GM23338 (cell line): ENCODE measurements at regions not wholly inside any gene's neighbourhood (a gene's known extent, or its start where the extent isn't known, plus 50 kb on each side); places are given as distances from the start of the nearest gene placed in this dataset.

Source experiments
- CREB1 ChIP-seq: fragments of 250-450 bp; sonication (Bioruptor Pico); IDR thresholded peaks from 2 replicates; pipeline ENCODE4 v1.5.0; 2020; ENCODE audit warnings: low read depth, mild to moderate bottlenecking, moderate library complexity
- EZH2 ChIP-seq: fragments of 200-600 bp; sonication (generic); IDR thresholded peaks from one replicate; pipeline ENCODE4 v1.8.0; 2017; ENCODE audit warnings: antibody characterized with exemption, mild to moderate bottlenecking, low read depth; ENCODE audit not compliant: unreplicated experiment
- EZH2phosphoT487 ChIP-seq: fragments of 200-600 bp; sonication (generic); IDR thresholded peaks from one replicate; pipeline ENCODE4 v1.8.1; 2018; ENCODE audit warnings: antibody characterized with exemption; ENCODE audit not compliant: unreplicated experiment
- JUNB ChIP-seq: IDR thresholded peaks from one replicate; pipeline ENCODE4 v1.6.1; 2016; ENCODE audit warnings: antibody characterized with exemption; ENCODE audit not compliant: unreplicated experiment
- NANOG ChIP-seq: IDR thresholded peaks from 2 replicates; pipeline ENCODE4 v1.6.1; 2016; ENCODE audit warnings: antibody characterized with exemption, borderline replicate concordance
- POLR2AphosphoS5 ChIP-seq: IDR thresholded peaks from 2 replicates; pipeline ENCODE4 v1.6.1; 2016; ENCODE audit warnings: antibody characterized with exemption, low read depth
- REST ChIP-seq: IDR thresholded peaks from one replicate; pipeline ENCODE4 v1.6.1; 2018; ENCODE audit warnings: antibody characterized with exemption; ENCODE audit not compliant: unreplicated experiment
- ZNF114 ChIP-seq: fragments of 250-450 bp; sonication (Bioruptor Pico); IDR thresholded peaks from 2 replicates; pipeline ENCODE4 v1.5.0; 2020; ENCODE audit warnings: mild to moderate bottlenecking, moderate library complexity
- ZNF331 ChIP-seq: fragments of 250-450 bp; sonication (Bioruptor Pico); IDR thresholded peaks from 2 replicates; pipeline ENCODE4 v1.5.0; 2020; ENCODE audit warnings: low read depth, mild to moderate bottlenecking, moderate library complexity
- TF ChIP-seq, protein P1 (sequence below), 2 experiments: fragments of 200-600 bp in 1 of 2; sonication (generic) in 1 of 2; conservative IDR thresholded peaks; 2 replicates each; pipeline versions ENCODE4 v1.5.1 to v1.6.1; 2016 to 2017; ENCODE audit warnings: antibody characterized with exemption in 2 of 2, low read depth in 2 of 2, mild to moderate bottlenecking in 2 of 2, moderate library complexity in 1 of 2

GRCh38 chr12:74719447-74719846 lies 181.8 kb downstream of the ATXN7L3B start:
- no peak for TF ChIP-seq CREB1 (CRISPR knock-in tag)
- TF ChIP-seq, protein P1, sequence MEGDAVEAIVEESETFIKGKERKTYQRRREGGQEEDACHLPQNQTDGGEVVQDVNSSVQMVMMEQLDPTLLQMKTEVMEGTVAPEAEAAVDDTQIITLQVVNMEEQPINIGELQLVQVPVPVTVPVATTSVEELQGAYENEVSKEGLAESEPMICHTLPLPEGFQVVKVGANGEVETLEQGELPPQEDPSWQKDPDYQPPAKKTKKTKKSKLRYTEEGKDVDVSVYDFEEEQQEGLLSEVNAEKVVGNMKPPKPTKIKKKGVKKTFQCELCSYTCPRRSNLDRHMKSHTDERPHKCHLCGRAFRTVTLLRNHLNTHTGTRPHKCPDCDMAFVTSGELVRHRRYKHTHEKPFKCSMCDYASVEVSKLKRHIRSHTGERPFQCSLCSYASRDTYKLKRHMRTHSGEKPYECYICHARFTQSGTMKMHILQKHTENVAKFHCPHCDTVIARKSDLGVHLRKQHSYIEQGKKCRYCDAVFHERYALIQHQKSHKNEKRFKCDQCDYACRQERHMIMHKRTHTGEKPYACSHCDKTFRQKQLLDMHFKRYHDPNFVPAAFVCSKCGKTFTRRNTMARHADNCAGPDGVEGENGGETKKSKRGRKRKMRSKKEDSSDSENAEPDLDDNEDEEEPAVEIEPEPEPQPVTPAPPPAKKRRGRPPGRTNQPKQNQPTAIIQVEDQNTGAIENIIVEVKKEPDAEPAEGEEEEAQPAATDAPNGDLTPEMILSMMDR (conservative IDR thresholded peaks at IDR 0.05; ENCODE audit: low read depth in 2 of 2) = no peak
- TF ChIP-seq JUNB = no peak
- TF ChIP-seq REST = no peak
- TF ChIP-seq EZH2phosphoT487 = no peak
- no peak for TF ChIP-seq EZH2
- no peak for TF ChIP-seq POLR2AphosphoS5
- TF ChIP-seq ZNF114 (CRISPR knock-in tag) = no peak
- TF ChIP-seq NANOG = no peak
- TF ChIP-seq ZNF331 (CRISPR knock-in tag) = no peak
